ENCODE measurements at regions not wholly inside any gene's neighbourhood (a gene's known extent, or its start where the extent isn't known, plus 50 kb on each side); places are given as distances from the start of the nearest gene placed in this dataset.

- TF ChIP-seq POLR2A (IDR thresholded peaks at IDR 0.05) (no peak), CTCF (IDR thresholded peaks at IDR 0.05) (no peak)
Observed at GRCh38 chr13:59266478-59267063, 897.2 kb downstream of the DIAPH3 start.
